Stimulated activated CD4-positive, alpha-beta T cell treated with anti-CD3 and anti-CD28 coated beads, Interleukin-1b, Interleukin-23, amount 100 ng/mL, for 4 hours (primary cell): ENCODE measurements at regions not wholly inside any gene's neighbourhood (a gene's known extent, or its start where the extent isn't known, plus 50 kb on each side); places are given as distances from the start of the nearest gene placed in this dataset.

Experiments
- DNase-seq, 2 donors: peaks; one replicate each; pipeline ENCODE4 v3.0.0-alpha.2; 2020; ENCODE audit warnings: low read depth in 2 of 2

DNA sequence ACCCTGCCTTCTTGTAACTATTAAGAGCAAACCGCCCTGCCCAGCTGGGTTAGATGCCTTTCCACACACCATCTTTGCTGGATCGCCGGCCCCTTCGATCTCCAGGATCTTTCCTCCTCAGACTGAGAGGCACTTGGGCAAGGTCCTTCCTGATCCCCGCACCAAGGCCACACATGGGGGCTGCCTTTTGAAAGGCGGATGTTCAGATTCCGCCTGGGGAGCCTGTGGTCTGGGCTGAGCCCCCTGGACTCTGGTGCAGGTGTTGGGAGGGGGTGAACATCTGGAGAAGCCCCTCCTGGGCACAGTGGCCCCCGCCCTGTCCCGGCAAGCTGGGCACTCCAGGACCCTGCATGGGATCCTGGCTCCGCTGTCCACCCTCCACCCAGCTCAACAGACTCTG lies 135.4 kb upstream of the HDAC4 start:
- no peak for DNase-seq

DNA sequence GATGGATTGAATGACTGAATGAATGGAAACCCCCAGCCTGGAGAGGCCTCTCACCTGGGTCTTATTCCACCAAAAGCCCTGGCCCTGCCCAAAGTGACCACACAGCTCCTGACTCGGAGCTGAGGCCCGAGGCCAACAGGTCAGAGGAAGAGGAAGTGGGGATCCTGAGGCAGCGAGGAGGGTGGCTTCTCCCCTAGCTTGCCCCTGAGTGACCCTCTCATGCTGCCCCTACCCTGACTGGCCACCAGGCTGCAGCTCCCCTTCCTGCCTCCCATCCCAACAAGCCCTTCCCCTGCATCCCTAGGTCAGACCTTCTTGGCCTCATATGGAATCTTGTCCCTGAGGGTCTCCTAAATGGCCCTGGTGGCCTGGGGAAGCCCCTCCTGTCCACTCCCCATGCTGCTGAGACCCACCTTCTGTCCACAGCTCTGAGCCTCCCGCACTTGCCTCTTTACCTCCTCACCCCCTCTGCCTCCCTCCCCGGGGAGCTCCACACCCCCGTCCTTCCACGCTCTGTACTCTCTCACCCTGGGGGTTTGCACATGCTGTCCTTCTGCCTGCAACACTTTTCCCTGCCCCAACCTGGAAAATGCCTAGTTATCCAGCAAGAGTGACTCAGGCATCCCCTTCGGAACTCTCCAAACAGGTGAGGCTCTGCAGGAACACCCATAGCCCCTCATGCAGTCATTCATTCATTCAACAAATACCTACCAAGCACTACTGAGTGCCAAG lies 134.8 kb upstream of the HDAC4 start:
- no peak for DNase-seq

DNA sequence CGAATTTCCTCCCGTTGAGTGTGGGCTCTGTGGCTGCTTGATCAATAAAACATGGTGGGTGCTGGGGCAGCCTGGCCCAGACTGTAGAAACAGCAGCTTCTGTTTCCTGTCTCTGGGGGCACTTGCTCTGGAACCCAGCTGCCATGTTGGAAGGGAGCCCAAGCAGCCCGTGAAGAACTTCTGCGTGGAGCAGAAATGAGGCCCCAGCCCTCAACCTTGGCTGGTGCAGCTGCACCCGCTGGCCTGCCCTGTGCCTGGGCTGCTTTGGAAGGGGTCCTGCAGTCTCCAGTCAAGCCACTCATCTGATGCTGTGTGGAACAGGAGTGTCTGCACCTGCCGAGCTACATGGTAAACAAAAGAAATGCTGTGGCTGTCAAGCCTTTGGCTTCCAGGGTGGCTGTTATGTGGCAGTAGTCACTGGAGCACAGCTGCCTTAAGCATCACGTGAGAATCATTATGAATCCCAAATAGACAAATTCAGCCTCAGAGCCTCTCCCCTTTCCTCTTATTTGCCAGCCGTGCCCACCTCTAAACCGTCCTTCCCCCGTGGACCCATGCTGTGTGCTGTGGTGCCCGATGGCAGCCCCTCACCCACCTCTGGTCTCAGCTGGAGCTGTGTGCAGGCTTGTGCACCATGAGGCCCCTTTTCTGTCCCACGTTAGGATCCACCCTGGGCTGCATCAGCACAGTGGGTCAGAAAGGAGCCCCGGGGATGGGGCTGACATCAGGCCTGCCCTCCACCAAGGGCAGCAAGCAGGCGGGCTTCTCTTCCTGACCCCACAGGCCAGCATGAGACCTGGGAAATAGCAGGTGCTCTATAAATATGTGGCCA lies 134.0 kb upstream of the HDAC4 start:
- no peak for DNase-seq

DNA sequence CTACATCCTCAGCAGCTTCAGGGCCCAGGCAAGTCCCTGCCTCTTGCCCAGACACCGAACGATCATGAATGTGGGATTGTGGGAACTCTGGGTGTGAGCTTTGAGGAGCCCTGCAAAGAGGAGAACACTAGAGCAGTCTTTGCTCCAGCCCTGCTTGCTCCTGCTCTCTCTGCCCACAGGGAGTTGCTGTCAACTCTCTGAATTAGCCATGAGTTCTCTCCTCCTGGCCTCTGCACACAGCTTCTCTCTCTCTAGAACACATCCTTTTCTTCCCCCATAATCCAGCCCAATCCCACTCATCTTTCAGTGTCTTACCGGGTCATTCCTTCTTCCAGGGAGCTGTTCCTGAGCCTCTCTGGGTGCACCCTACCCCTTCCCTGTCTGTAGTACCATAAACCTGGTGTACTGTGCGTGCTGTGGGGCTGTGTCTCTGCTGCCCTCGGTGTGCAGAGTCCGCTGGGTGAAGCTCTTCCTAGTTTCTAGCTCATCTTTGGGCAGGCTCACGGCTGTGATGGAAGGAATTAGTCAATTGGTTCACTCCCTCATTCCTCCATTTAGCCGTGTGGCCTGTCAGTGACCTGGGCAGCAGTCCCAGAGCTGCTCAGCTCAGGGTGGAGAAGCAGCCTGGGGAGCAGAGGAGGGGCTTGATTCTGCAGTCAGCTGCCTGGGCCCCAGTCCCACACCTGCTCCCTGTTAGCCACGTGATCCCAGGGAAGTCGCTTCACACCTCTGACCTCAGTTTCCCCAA lies 132.9 kb upstream of the HDAC4 start:
- DNase-seq: no peak

- no peak for DNase-seq
These were observed 132.0 kb upstream of the HDAC4 start for GRCh38 chr2:239532859-239533258.

GRCh38 chr2:239532250-239532649 lies 131.4 kb upstream of the HDAC4 start:
- no peak for DNase-seq

GRCh38 chr2:239531456-239532241 lies 130.8 kb upstream of the HDAC4 start:
- no peak for DNase-seq

DNA sequence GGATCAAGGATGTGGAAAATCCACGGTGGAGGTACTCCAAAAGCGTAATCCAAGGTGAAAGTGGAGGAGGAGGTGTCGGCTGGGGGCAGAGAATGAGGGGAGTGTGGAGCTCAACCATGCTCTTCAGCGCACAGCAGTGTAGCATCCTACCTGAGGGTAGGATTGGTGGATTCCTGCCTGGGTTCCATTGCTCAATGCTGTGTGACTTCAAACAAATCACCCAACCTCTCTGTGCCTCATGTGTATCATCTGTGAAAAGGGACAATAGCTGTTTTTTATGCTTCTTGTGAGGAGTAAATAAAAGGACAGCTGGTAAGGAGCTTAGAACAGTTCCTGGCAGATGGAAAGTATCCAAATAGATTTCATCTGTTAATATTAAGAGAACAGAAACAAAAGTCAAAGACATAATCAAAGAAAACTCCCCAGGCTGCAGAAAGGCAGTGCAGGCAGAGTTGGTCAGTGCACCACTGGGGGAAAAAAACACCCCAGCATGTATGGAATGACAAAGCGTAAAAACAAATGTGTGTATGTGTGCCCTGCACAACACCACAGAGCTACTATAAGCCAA lies 130.0 kb upstream of the HDAC4 start:
- no peak for DNase-seq

DNA sequence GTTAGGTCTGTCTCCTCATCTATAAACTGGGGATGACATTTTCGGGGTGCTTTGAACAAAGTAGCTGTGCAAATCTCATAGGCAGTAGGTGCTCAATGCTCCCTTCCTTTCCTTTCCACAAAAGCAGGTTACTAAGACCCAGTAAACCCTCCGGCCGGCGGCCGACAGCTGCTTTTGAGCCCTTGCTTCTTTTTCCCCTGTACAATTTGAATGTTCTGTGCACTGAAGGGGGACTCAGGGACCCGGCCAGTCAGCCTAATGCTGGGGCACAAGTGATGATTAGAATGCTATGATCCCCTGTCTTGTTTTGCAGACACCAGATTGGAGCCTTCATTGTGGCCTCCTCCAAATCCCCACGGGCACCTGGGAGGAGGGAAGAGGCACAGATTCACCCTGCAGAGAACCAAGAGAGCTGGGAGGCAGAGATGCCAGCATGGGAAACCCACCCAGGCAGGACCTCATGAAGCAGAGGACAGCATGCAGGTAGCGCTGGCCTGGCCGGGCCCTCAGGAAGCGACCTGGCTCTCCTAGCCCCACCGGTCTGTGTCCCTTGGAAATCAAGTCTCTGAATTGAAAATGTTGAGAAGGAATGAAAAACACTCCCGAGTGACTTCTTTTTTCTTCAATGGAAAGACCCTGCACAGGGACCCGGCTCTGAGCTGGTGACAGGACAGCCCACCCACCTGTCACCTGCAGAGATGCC lies 128.6 kb upstream of the HDAC4 start:
- no peak for DNase-seq

DNA sequence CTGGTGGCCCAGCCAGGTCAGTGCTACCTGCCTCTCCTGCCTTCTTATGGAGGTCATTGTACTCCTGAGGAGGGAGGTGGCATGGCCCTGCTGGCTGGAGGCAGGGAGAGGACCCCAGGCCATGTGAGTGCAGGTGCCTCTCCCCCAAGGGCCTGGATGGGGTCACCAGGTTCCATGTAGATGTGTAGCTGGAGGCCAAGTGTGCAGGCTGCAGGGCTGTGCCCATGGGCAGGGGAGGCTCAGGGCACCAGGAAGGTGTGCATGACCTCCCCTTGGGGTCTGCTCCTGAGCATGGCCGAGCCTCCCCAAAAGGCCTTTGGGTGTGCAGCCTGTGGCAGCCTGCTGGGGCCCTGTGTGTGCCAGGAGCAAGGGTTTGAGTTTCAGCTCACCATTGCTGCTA lies 128.1 kb upstream of the HDAC4 start:
- no peak for DNase-seq

GRCh38 chr2:239528146-239528545 lies 127.3 kb upstream of the HDAC4 start:
- no peak for DNase-seq

DNA sequence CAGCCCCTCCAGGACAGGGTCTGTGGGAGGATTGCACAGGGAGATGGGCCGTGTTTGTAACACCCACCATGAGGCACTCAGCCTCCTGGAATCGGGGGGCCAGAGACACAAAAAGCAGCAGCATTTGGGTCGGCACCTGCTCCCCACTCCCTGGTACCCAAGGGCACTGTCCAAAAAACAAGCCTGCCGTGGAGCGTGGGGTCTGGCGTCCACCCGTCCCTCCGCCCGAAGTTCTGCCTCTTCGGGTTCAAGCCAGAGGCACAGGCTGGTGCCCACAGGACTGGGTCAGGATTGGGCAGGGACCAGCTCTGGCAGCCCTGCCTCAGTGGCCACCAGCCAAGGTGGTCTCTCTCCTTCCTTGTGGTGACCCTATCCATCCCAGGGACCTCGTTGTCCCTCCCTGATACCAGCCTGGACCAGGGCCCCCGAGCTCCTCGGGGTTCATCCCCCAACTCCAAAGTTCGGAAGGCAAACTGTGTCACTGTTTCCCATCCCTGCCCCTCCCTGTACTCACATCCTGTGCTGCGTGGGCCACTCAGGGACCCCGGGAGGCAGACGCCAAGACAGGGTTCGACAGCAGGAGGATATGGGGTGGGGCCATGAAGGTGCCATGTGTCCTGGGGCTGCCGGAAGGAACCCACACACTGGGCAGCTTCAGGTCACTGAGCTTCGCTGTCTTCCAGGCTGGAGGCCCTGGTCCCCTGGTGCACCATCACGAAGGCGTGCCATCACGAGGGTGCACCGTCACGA lies 126.0 kb upstream of the HDAC4 start:
- DNase-seq: no peak

GRCh38 chr2:239526038-239526437 lies 125.2 kb upstream of the HDAC4 start:
- DNase-seq: no peak

DNA sequence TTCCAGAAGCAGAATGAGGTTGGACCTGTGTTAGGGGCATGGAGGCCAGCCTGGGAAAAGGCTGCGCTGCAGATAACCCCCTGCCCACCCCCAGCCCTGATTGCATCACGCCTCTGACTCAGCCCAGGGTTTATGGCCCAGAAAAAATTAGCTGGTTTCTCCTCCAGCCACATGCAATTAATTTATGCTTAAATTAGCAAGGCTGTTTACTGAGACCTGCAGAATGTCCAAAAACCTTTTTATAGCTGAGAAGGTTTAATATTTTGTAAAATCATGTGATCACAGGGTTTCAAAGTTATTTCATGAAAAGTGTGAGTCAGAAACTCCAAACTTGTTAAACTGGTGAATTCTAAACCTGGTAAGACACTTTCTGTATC lies 123.1 kb upstream of the HDAC4 start:
- DNase-seq: no peak

- DNase-seq: no peak
These were observed 122.5 kb upstream of the HDAC4 start for GRCh38 chr2:239523147-239523953.

DNA sequence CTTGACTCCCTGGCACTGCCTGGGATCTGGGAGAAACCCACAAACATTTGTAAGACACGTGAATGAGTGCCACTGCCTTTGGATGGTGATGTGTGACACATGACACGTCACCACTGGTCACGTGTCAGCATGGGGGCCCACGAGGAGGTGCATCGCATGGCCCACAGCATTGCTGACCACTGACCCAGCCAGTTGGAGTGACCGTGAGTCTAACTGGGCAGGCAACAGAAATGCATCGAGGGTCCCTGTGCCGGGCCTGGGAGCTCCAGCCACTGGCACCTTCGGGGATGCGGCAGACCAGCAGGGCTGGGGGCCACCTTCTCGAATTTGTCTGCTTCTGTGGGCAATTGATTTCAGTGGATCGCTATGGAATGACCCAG lies 121.9 kb upstream of the HDAC4 start:
- no peak for DNase-seq

DNA sequence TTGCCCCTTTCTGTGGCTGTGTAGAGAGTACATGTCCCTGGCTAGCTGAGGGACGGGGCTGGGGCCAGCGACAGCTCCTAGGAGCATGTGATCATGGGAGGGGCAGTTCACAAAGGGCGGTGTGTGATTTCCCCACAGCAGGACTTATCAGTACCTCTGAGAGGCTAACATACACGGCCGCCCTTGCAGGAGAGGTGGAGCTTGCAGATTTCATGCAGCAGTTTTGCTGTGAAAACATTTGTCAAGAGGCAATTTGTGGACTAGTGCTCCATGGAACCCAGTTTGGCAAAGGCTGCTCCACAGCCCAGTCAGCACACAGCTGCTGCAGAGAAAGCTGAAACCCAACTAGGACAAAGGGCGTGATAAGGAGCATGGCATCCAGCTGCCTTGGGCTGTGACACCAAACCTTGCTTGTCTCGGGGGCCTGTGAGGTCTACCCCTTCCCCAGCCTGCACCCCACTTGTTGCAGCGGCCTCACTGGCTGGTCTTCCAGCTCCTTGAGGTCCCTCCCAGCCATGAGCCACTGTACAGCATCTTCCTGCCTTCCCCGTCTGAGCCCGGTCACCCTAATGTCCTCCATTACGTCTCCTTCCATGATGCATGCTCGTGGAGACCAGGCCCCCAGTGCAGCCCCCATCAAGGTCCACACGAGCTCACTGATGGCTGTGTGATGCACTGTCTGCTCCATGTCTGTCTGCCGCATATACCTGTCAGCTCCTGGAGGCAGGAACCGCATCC lies 121.4 kb upstream of the HDAC4 start:
- DNase-seq: no peak

DNA sequence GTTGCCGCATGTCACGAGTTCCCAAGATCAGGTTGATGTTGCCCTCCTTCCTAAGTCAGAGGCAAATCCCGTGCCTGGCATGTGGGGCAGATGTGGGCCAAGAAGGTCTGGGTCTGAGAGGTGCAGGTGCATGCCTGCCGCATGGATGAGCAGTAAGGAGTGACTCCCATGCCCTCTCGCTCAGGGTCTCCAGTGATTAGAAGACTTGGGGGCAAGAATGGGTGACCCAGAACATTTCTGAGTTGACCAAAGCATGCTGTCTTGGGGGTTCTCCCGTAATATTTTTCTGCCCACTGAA lies 120.6 kb upstream of the HDAC4 start:
- DNase-seq: no peak
